H9 (cell line): ENCODE measurements at regions not wholly inside any gene's neighbourhood (a gene's known extent, or its start where the extent isn't known, plus 50 kb on each side); places are given as distances from the start of the nearest gene placed in this dataset.

Source experiments
- DNase-seq: peaks from one replicate; pipeline ENCODE4 v3.0.0-alpha.2; 2017
- H2AFZ ChIP-seq: one replicate; pipeline ENCODE4 v1.6.1; 2013; ENCODE audit warnings: mild to moderate bottlenecking, low read length, control low read depth, moderate library complexity
- H2AK5ac ChIP-seq: 2 replicates; pipeline ENCODE4 v1.6.1; 2013; ENCODE audit warnings: low read length, control low read depth, mixed read lengths; ENCODE audit not compliant: insufficient read length
- H2BK120ac ChIP-seq: one replicate; pipeline ENCODE4 v1.6.1; 2013; ENCODE audit warnings: low read depth, mild to moderate bottlenecking, low read length, control low read depth, inconsistent platforms; ENCODE audit not compliant: poor library complexity, severe bottlenecking
- H2BK12ac ChIP-seq: 2 replicates; pipeline ENCODE4 v1.6.1; 2013; ENCODE audit warnings: low read length, control low read depth, mixed read lengths, low read depth; ENCODE audit not compliant: insufficient read length
- H2BK15ac ChIP-seq: 2 replicates; pipeline ENCODE4 v1.6.1; 2013; ENCODE audit warnings: low read depth, low read length, control low read depth
- H2BK20ac ChIP-seq: one replicate; pipeline ENCODE4 v1.6.1; 2013; ENCODE audit warnings: low read depth, mild to moderate bottlenecking, low read length, control low read depth, inconsistent platforms; ENCODE audit not compliant: poor library complexity, severe bottlenecking
- H2BK5ac ChIP-seq: 2 replicates; pipeline ENCODE4 v1.6.1; 2013; ENCODE audit warnings: low read length, control low read depth, mixed read lengths; ENCODE audit not compliant: insufficient read length
- H3K14ac ChIP-seq: 2 replicates; pipeline ENCODE4 v1.6.1; 2013; ENCODE audit warnings: low read length, control low read depth; ENCODE audit not compliant: insufficient read depth
- H3K18ac ChIP-seq: 2 replicates; pipeline ENCODE4 v1.6.1; 2013; ENCODE audit warnings: low read depth, mild to moderate bottlenecking, mixed read lengths, low read length, control low read depth; ENCODE audit not compliant: insufficient read length
- H3K23ac ChIP-seq: 2 replicates; pipeline ENCODE4 v1.6.1; 2013; ENCODE audit warnings: low read length, control low read depth, mixed read lengths, low read depth; ENCODE audit not compliant: insufficient read length
- H3K23me2 ChIP-seq: 2 replicates; pipeline ENCODE4 v1.6.1; 2013; ENCODE audit warnings: low read depth, mild to moderate bottlenecking, mixed read lengths, low read length, control low read depth; ENCODE audit not compliant: insufficient read length, poor library complexity, severe bottlenecking
- H3K27ac ChIP-seq: 2 replicates; pipeline ENCODE4 v1.5.1; 2013; ENCODE audit warnings: low read length, control low read depth, mixed read lengths, low read depth; ENCODE audit not compliant: insufficient read length
- H3K27me3 ChIP-seq: 2 replicates; pipeline ENCODE4 v1.6.1; 2013; ENCODE audit warnings: low read length, control low read depth, inconsistent platforms; ENCODE audit not compliant: insufficient read depth
- H3K4ac ChIP-seq: 2 replicates; pipeline ENCODE4 v1.6.1; 2013; ENCODE audit warnings: low read depth, mild to moderate bottlenecking, control low read depth, inconsistent platforms, low read length, moderate library complexity
- H3K4me1 ChIP-seq: 2 replicates; pipeline ENCODE4 v1.6.1; 2013; ENCODE audit warnings: low read length, control low read depth, inconsistent platforms; ENCODE audit not compliant: insufficient read depth
- H3K4me2 ChIP-seq: 2 replicates; pipeline ENCODE4 v1.6.1; 2013; ENCODE audit warnings: low read length, control low read depth, mixed read lengths; ENCODE audit not compliant: insufficient read length, insufficient read depth
- H3K56ac ChIP-seq: 2 replicates; pipeline ENCODE4 v1.6.1; 2013; ENCODE audit warnings: low read depth, mild to moderate bottlenecking, mixed read lengths, low read length, control low read depth; ENCODE audit not compliant: insufficient read length
- H3K79me1 ChIP-seq: 2 replicates; pipeline ENCODE4 v1.6.1; 2013; ENCODE audit warnings: low read depth, mild to moderate bottlenecking, moderate library complexity, low read length, control low read depth, inconsistent platforms; ENCODE audit not compliant: insufficient read depth, poor library complexity, severe bottlenecking
- H3K79me2 ChIP-seq: 2 replicates; pipeline ENCODE4 v1.6.1; 2013; ENCODE audit warnings: low read length, control low read depth, inconsistent platforms; ENCODE audit not compliant: insufficient read depth
- H3K9ac ChIP-seq: 2 replicates; pipeline ENCODE4 v1.6.1; 2013; ENCODE audit warnings: low read length, control low read depth, mixed read lengths; ENCODE audit not compliant: insufficient read length; ENCODE audit errors: extremely low read depth
- H3K9me3 ChIP-seq: one replicate; pipeline ENCODE4 v1.6.1; 2013; ENCODE audit warnings: low read depth, low read length, inconsistent platforms; ENCODE audit not compliant: control insufficient read depth
- H3T11ph ChIP-seq: one replicate; pipeline ENCODE4 v1.6.1; 2013; ENCODE audit warnings: mild to moderate bottlenecking, low read length, control low read depth, inconsistent platforms
- H4K20me1 ChIP-seq: one replicate; pipeline ENCODE4 v1.6.1; 2013; ENCODE audit not compliant: control insufficient read depth, insufficient read length, insufficient read depth
- H4K5ac ChIP-seq: 2 replicates; pipeline ENCODE4 v1.6.1; 2013; ENCODE audit warnings: low read depth, mild to moderate bottlenecking, mixed read lengths, low read length, control low read depth; ENCODE audit not compliant: insufficient read length
- H4K8ac ChIP-seq: replicated peaks from 2 replicates; pipeline ENCODE4 v1.6.1; 2013; ENCODE audit warnings: low read length, control low read depth, mixed read lengths, low read depth; ENCODE audit not compliant: insufficient read length
- H4K91ac ChIP-seq: 2 replicates; pipeline ENCODE4 v1.6.1; 2013; ENCODE audit warnings: low read depth, mild to moderate bottlenecking, moderate library complexity, mixed read lengths, low read length, control low read depth; ENCODE audit not compliant: insufficient read length
- H3K27ac Mint-ChIP-seq, 3 experiments: 2 replicates in 2 of 3; 3 replicates in 1 of 3; pipeline ENCODE4 v1.8.0; 2020 to 2021; ENCODE audit warnings: mixed read lengths in 3 of 3, mild to moderate bottlenecking in 1 of 3, moderate library complexity in 1 of 3
- H3K27me3 Mint-ChIP-seq: 2 replicates; pipeline ENCODE4 v1.8.0; 2021; ENCODE audit warnings: low read depth, mild to moderate bottlenecking, moderate library complexity, mixed read lengths
- H3K36me3 Mint-ChIP-seq, 3 experiments: 2 replicates in 2 of 3; 3 replicates in 1 of 3; pipeline ENCODE4 v1.8.0; 2020 to 2021; ENCODE audit warnings: low read depth in 3 of 3, mixed read lengths in 3 of 3; ENCODE audit not compliant: insufficient read depth in 1 of 3
- H3K4me1 Mint-ChIP-seq, 2 experiments: 2 replicates each; pipeline ENCODE4 v1.8.0; 2020; ENCODE audit warnings: mixed read lengths in 2 of 2
- H3K4me3 Mint-ChIP-seq, 2 experiments: 2 replicates in 1 of 2; 3 replicates in 1 of 2; pipeline ENCODE4 v1.8.0; 2020 to 2021; ENCODE audit warnings: mild to moderate bottlenecking in 2 of 2, mixed read lengths in 2 of 2, moderate library complexity in 1 of 2
- H3K9me3 Mint-ChIP-seq, 2 experiments: 2 replicates in 1 of 2; 3 replicates in 1 of 2; pipeline ENCODE4 v1.8.0; 2020; ENCODE audit warnings: mild to moderate bottlenecking in 2 of 2, mixed read lengths in 2 of 2, moderate library complexity in 1 of 2
- CTCF ChIP-seq: fragments of 200-600 bp; sonication (generic); conservative IDR thresholded peaks from 3 replicates; pipeline ENCODE4 v1.8.0; 2021; ENCODE audit warnings: antibody characterized with exemption, mild to moderate bottlenecking
- WGBS: extraction: QIAGEN DNeasy Blood & Tissue Kit; methylation state at CpG from one replicate; pipeline ENCODE4 v1.1.7; 2013; ENCODE audit warnings: missing lambda C conversion rate, low lambda C conversion rate, mixed read lengths; ENCODE audit not compliant: insufficient read length; ENCODE audit errors: extremely low coverage; 5-methylcytosine and 5-hydroxymethylcytosine counted together

DNA sequence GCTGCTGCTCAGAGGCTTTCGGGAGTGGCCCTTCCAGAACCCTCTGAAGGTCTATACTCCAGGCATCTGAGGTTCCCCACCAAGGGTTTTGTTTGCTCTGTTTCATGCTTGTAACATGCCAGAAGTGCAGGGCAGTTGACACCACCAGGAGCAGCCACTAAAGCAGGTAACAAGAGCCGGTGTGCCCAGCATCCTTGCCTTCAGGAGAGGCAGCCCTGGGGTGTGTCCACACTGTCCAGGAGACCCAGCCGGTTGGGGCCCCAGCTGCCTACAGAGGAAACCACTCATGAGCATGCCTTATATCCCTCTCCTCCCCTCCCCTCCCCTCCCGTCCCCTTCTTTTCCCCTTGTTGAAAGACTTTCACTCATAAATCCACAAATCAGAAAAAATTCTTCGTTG is 93.1 kb downstream of the CD8B2 start:
- Histone ChIP-seq H3K79me1 (no peaks in the 10 kb centered on the region), H2BK120ac (no peak overlapping the region), H2AK5ac (no peak overlapping the region), H3K9me3 (no peaks in the 10 kb centered on the region), H3K14ac (no peak overlapping the region), H3T11ph (no peak overlapping the region), H2BK15ac (no peak overlapping the region), H3K56ac (no peak overlapping the region), H3K27ac (no peak overlapping the region), H2BK20ac (no peak overlapping the region), H2BK12ac (no peak overlapping the region), H4K5ac (no peak overlapping the region), H4K8ac (no peak overlapping the region), H3K9ac (no peak overlapping the region), H3K4me2 (no peak overlapping the region), H3K23ac (no peak overlapping the region), H3K79me2 (no peaks in the 10 kb centered on the region), H3K4ac (no peak overlapping the region), H3K18ac (no peak overlapping the region), H2BK5ac (no peak overlapping the region), H4K20me1 (no peaks in the 10 kb centered on the region), H4K91ac (no peak overlapping the region), H3K23me2 (peaks cover 4% of the 10 kb centered on the region), H3K4me1 (no peaks in the 10 kb centered on the region), H3K27me3 (no peaks in the 10 kb centered on the region; the same call in 1 of the 2 replicates), H2AFZ (no peak overlapping the region)
- peaks cover 16 to 22% of the 10 kb centered on the region in 2 experiments for H3K4me1 Mint-ChIP-seq
- H3K4me3 Mint-ChIP-seq = no peak overlapping the region
- no CpG with 5 or more reads among the region's 5 CpGs for WGBS
- no peak for TF ChIP-seq CTCF
- no peaks in the 10 kb centered on the region; a peak in 1 of 5 replicates for H3K9me3 Mint-ChIP-seq
- DNase-seq = no peak
- H3K36me3 Mint-ChIP-seq = no peaks in the 10 kb centered on the region
- peaks cover 41% of the 10 kb centered on the region for H3K27me3 Mint-ChIP-seq
- H3K27ac Mint-ChIP-seq = no peak overlapping the region
